GM19324 (cell line): ENCODE measurements at regions not wholly inside any gene's neighbourhood (a gene's known extent, or its start where the extent isn't known, plus 50 kb on each side); places are given as distances from the start of the nearest gene placed in this dataset.
"Not testable (repeated sequence)": the region's sequence is repeated elsewhere in the genome, so short reads cannot be mapped to it uniquely, and the experiment has no call there.

Source experiments
- ATAC-seq: cut with Tn5 transposase; IDR thresholded peaks from one replicate; pipeline ENCODE4 v1.9.1; 2021; ENCODE audit warnings: mild to moderate bottlenecking, moderate library complexity; ENCODE audit not compliant: unreplicated experiment, low FRiP score

DNA sequence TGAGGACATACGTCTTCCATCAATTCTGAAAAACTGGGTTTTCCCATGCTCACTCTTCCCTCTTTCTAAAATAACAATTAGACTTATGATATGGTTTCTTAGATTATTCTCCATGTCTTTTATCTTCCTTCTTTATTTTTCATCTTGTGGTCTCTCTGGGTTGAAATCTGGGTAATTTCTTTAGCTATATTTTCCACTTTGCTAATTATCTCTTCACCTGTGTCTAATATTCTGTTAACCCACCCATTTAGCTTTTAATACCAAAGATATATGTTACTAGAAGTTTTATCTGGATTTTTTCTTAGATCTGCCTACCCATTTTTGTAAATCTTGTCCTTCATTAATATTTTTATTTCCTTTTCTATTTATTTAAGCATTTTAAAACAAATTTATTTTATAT is 121.8 kb downstream of the TENT5A start:
- no peak for ATAC-seq

DNA sequence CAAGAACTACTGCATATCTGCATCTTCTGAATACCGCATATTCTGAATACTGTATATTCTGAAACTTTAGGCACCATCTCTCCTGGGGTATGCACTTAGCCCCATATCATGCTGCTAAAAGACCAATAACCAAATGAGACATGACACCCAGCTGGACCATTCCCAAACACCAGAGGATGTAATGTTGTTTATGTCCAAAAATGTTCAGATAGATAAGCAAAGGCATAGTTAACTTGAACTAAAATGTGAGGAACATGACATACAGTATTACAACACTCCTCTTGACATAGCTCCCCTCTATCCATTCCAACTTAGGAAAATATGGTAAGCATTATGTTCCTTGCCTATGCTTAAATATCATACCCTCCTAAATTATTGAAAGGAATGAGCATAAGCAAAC is 127.3 kb downstream of the TENT5A start:
- no peak for ATAC-seq

DNA sequence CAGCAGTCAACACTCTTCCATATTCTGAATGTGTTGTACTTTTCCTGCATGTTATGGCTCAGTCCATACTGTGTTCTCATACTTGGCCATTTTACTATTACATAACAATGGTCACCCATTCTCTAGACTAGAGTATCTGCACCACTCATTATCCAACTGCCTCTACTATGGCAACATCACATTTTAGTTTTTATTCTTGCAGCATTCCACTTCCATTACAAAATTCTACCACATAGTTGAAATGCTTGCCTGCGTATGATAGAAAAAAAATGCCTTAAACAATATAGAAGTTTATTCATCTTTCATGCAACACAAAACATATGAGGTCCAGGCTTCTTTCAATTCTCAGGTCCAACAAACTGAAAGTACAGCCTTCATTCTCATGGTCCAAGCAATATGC is 128.0 kb downstream of the TENT5A start:
- no peak for ATAC-seq

DNA sequence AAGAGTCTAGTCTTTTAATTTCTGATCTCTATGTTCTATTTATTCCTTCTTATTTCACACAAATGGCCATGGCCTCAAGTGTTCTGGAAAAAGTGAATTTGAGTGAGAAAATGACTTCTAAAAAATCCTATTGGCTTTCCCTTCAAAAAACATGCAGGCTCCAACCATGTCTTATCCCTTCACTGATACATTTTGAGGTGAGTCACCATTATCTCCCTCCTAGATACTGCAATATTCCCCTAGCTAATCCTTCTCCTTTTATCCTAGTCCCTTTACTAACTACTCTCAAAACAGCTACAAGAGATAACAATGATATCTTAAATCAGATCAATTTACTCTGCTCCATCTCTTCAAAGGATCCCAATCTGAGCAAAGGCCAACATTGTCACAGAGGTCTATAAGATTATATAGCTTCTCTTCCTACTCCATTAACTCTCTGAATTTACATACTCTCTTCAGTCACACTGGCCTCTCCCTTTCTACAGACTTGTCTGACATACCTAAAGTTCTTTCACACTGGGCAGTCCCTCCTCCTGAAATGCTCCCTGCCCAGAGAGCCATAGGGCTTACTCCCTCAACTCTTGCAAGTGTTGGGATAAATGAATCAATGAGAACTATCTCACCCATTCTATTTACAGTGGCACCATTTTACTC is 129.2 kb downstream of the TENT5A start:
- no peak for ATAC-seq

DNA sequence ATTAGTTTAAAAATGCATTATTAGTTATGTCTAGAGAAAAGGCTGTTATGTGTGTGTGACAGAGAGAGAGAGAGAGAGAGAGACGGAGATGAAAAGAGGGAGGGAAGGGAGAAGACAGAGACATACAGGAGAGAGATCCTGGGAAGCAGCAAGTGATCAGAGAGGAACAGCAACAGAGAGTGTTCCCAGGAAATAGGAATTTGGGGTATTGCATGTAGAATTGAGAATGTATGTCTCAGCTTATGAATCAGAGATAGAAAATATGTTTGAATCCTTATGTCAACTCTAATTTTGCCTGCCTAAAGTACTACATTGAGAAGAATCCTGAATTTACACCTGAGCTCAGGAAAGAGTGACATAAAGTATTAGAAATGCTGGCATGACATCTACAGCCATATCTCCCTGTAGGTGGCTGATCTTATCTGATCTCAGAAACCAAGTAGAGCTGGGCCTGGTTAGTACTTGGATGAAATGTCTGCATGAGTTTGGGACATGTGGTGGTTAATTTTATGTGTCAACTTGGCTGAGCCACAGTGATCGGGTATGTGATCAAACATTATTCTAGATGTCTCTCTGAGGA is 130.6 kb downstream of the TENT5A start:
- ATAC-seq: no peak

DNA sequence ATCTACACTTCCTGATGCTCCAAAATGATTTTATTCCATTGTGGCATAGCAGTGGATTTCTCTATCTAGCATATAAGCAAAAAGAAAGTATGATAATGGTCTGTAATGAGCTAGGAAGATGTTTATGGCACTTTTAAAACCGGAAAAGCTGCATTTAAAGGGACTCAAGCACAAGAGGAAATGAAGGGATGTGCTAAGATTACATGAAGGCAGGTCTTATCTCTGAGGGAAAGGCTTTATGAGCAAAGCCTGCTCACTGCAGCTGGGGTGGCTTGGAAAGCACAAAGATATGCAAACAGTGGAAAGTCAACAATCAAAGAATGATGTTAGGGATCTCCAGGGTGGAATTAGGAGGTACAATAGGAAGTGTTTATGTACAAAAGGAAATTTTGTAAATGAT is 138.2 kb downstream of the TENT5A start:
- no peak for ATAC-seq

DNA sequence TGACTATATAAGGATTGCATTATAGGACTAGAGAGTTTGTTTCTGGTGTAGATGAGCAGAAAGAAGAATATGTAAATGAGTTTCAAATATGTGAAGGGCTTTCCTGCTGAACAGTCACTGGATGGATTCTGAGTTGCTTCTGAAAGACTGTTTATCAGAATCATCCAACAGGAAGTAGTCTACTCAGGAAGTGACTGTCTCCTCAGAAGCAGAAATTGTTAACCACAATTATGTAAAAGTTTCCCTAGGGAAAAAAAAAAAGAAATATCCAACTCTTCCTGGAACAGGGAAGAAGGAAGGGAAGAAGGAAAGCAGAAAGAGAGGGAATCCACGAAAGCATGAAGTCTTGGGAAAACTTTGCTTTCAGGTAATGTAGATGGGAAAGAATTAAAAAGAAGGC is 138.9 kb downstream of the TENT5A start:
- ATAC-seq: no peak

DNA sequence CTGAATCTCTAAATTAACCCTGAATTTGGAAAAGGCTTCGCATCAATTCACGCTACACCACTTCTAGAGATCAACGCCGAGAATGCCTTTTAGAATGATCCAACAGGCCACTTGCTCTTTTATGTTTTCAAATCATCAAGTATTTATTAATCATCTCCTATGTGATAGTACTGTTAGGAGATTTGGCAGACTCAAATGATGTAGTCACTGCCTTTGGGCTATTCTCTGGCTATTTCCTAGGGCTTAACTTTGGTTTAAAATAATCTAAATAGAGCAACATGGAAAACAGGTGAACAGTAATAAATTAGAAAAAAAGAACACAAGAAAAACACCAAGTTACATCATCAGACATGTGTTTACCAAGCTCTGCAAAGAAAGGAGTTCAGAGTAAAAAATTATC is 140.3 kb downstream of the TENT5A start:
- no peak for ATAC-seq

DNA sequence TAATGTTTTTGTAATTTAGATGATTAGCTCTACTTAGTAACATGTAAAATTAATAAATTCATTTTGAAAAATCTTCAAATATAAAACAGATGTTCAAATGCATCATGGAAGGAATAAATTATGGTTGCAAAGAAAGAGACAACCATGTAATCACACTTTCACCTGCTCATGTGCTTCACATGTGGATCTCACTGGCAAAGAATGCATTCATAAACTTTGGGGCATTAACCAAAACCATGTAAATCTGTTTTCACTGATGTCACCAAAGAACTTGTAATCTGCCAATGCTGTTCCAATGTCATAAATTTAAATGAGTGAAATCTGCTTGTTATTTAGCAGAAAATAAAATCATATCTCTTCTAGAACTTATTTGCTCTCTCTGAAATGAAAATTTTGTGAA is 142.7 kb downstream of the TENT5A start:
- no peak for ATAC-seq

DNA sequence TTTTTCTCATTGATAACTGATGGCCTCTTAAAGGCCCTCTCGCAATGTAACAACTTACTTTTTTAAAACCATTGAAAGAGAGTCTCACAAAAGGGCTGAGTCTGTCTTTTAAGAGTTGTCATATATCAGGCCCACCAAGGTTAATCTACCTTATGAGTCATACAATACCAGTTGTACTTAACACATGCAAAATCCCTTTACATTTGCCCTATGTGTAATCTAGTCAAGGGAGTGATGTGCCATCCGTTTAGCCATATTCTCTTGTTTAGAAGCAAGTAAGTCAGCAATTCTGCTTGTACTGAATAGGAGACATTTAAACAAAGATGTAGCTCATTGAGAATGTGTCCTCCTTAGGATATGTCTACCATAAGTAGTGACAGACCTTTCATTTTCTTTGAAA is 143.7 kb downstream of the TENT5A start:
- no peak for ATAC-seq

DNA sequence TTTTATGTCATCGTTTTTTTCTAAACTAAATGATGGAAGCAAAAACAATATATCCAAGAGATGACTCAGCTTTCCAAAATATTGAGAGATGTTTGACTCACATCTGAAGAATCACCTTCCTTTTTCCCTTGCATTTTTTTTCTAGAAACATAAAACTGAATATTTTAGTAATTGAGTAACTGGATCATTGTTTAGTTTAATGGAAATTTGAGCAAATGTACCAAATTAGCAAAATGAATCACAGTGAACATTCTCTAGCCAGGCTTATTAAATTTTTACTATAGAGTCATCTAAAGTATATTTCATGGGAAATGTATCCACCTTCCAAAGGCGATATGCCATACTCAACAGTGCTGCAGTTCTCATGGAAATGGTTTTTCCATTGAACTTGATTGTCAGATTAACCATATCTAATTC is 145.5 kb downstream of the TENT5A start:
- ATAC-seq: no peak

DNA sequence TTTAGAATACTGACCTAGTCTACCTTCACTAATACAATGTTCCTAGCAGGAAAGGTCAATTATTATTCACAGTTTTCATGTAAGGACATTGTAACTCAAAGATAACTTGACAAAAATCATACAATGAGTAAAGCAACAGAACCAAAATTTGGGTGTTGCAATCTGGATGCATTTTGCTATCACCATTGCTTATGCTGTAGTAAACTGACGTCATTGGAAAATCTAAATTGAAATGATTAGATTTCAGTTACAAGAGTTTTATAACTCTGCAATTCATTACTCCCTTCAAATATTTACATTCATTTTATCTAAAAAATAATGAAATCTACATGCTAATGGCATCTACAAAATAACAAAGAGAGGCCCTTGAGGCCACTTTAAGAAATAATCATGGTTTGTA is 147.0 kb downstream of the TENT5A start:
- ATAC-seq: no peak

DNA sequence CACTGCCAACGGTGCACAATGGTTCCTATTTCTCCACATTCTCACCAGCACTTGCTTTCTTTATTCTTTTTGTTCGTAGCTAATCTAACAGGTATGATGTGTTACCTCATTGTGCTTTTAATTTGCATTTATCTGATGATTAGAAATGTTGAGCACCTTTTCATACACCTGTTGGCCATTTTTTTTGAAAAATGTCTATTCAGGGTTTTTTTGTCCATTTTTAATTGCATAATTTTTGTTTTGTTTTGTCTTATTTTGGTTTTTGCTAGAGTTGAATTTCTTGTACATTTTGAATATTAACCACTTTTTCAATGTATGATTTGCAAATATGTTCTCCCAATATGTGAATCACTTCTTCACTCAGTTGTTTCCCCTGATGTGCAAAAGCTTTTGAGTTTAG is 150.6 kb downstream of the TENT5A start:
- ATAC-seq: no peak

DNA sequence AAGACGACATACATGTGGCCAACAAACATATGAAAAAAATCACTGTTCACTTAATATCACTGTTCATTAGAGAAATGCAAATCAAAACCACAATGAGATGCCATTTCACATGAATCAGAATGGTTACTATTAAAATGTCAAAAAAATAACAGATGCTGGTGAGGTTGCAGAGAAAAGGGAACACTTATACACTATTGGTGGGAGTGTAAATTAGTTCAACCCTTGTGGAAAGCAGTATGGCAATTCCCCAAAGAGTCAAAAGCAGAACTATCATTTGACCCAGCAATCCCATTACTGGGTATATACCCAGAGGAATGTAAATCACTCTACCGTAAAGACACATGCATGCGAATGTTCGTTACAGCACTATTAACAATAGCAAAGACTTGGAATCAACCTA is 152.0 kb downstream of the TENT5A start:
- not testable (repeated sequence) for ATAC-seq

DNA sequence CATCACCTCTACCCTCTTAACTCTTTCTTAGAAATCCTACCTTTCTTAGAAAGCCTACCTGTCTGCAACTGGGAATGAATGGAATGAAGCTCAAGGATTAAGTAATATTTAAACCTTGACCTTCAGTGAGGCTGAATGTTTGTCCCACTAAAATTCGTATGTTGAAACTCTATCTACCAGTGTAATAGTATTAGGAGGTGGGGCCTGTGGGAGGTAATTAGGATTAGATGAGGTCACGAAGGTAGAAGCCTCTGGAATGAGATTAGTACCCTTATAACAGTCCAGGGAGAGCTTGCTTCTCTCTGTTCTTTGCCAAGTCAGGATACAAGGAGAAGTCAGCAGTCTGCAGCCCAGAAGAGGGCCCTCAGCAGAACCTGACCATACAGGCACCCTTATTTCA is 158.0 kb downstream of the TENT5A start:
- ATAC-seq: no peak

DNA sequence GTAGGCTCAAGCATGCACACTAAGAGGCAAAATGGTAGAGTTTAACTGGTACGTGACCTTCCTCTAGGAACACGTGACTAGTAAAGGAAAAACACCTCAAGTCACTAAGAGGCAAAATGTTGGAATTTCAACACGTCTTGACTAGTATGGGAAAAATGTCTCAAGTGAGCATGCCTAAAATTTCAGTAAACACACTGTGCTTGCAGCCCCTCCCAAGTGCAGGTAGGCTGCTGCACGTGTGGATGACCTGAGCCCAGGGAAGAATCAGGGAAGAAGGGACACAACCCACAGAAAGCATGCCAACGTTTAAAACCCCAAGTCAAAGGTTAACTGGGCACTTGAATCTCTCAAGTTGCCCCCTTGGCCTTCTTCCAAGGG is 162.2 kb downstream of the TENT5A start:
- ATAC-seq: no peak

DNA sequence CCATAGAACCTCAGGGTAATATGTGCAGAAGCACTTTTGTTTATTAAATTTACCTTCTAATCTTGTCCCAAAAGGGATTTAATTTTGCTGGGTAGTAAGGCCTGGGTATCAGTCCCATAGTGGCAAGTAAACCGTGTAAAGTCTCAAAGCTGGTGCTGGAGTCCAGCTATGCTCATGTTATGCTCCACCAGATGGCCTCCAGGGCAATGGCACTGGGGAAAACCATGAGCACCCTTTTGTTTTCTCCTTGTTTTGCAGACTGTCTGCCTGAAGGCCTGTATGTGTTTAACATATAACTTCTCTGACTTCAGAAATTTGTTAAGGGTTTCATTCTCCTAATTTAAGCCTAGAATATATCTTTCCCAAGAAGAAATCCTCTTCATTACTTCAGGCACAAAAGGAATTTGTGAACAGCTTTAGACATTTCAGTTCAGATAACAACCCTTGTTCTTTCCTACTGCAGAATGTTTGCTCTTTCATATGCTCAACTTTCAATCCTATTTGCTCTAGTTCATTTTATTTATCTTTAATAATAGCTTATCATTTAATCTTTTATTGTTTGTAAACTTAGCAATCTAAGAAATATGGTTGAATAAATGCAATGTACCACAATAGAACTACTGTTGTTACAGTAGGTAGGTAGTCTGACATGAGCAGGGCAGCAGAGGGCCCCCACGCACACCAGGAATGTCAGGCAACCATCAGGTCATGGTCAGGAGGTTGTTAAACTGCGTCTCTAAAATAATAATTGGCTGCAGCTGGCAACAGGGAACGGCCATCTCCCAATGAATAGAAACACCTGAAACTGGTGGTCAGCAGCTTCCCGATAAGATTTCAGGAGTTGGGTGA is 162.8 kb downstream of the TENT5A start:
- ATAC-seq: no peak

DNA sequence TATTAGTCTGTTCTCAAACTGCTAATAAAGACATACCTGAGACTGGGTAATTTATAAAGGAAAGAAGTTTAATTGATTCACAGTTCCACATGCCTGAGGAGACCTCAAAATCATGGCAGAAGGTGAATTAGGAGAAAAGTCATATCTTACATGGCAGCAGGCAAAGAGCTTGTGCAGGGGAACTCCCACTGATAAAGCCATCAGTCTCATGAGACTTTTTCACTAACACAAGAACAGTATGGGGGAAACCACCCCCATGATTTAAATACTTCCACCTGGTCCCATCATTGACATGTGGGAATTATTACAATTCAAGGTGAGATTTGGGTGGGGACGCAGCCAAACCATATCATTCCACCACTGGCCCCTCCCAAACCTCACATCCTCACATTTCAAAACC is 166.8 kb downstream of the TENT5A start:
- ATAC-seq: not testable (repeated sequence)

DNA sequence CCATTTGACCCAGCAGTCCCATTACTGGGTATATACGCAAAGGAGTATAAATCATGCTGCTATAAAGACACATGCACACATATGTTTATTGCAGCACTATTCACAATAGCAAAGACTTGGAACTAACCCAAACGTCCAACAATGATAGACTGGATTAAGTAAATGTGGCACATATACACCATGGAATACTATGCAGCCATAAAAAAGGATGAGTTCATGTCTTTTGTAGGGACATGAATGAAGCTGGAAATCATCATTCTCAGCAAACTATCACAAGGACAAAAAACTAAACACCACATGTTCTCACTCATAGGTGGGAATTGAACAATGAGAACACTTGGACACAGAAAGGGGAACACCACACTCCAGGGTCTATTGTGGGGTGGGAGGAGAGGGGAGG is 168.3 kb downstream of the TENT5A start:
- ATAC-seq: not testable (repeated sequence)

DNA sequence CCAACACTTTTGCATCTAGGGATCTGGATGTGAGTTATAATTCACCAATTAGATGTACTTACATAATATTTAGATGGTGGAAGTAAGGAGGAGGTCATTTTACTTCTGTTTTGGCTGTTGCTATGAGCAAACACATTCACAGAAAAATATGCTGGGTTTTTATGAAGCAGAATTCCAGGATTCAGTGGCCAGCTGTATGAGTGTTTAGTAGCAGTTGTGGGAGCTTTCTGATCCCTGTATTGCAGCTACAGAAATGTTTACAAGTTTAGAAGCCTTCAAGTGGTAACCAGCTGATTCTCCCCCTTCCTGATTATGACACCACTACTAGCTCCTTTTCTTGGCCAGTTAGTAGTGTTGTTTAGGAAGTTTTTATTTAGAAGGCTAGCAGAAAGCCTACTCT is 177.0 kb downstream of the TENT5A start:
- ATAC-seq: no peak

DNA sequence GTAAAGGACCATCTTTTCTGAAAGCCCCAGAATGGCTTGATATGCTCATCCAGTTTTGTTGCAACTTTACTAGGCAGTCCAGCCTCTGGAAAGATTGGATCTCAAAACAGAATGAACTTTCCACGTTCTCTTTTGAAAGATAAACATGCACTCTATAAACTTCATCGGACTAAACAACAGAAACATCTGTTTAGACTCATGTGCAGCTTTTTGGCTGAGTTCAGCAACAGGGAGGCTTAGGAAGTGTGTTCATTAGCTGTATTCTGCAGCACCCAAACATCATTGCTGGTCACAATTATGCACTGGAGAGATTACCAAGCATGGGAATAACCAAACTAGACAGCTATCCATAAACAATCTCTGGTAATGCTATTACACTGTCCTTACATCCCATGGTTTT is 180.5 kb downstream of the TENT5A start:
- ATAC-seq: no peak

DNA sequence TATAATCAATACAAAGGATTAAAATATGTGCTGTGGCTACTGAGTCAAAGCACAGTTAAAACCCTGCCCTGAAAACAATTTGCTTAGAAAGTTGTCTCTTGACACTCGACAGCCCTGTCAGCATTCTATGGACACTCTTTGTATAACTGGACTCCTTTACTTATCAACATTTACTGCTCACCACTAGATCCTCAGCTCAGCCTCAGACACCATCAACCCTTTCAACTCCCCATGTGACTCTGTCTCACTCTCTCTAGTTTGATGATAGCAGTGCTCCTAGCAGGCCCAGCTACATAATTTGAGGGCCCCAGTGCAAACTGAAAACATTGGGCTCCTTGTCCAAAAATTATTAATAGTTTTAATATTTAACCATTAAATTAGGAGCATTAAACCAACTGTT is 181.8 kb downstream of the TENT5A start:
- no peak for ATAC-seq
